GM12892 (cell line): ENCODE measurements at regions not wholly inside any gene's neighbourhood (a gene's known extent, or its start where the extent isn't known, plus 50 kb on each side); places are given as distances from the start of the nearest gene placed in this dataset.

Experiments
- POLR2A ChIP-seq: IDR thresholded peaks from 2 replicates; pipeline ENCODE4 v1.6.1; 2011; ENCODE audit warnings: low read depth, low read length, control low read depth
- POLR2AphosphoS5 ChIP-seq: IDR thresholded peaks from 2 replicates; pipeline ENCODE4 v1.6.1; 2011; ENCODE audit warnings: low read depth, low read length, control low read depth
- TAF1 ChIP-seq: IDR thresholded peaks from 2 replicates; pipeline ENCODE4 v1.6.1; 2011; ENCODE audit warnings: low read depth, mild to moderate bottlenecking, control low read depth, low read length, borderline replicate concordance

GRCh38 chr5:4372481-4372880 lies 767.6 kb upstream of the ADAMTS16 start:
- no peak for TF ChIP-seq POLR2AphosphoS5
- no peak for TF ChIP-seq POLR2A
- TF ChIP-seq TAF1: no peak
